Cardiac muscle cell (in vitro differentiated cells and primary cell): ENCODE measurements at regions not wholly inside any gene's neighbourhood (a gene's known extent, or its start where the extent isn't known, plus 50 kb on each side); places are given as distances from the start of the nearest gene placed in this dataset.
A peak's percentile ranks its signal among the peaks of the same experiment; 100 is the strongest.

Experiments used
- DNase-seq, 2 donors: peaks; one replicate each; pipeline versions ENCODE4 v3.0.0 to v3.0.0-alpha.2; 2010 to 2017; ENCODE audit warnings: low read depth in 1 of 2, low spot score in 1 of 2
- H3K27ac ChIP-seq: fragments of 200-600 bp; sonication (generic); 2 replicates; pipeline ENCODE4 v1.5.1; 2016
- H3K27me3 ChIP-seq: fragments of 200-600 bp; sonication (generic); 2 replicates; pipeline ENCODE4 v1.6.0; 2016; ENCODE audit warnings: control low read depth
- H3K36me3 ChIP-seq: fragments of 200-600 bp; sonication (generic); 2 replicates; pipeline ENCODE4 v1.5.1; 2016; ENCODE audit warnings: control low read depth
- H3K4me1 ChIP-seq: fragments of 200-600 bp; sonication (generic); 2 replicates; pipeline ENCODE4 v1.8.1; 2017; ENCODE audit warnings: low read depth, mild to moderate bottlenecking, mixed run types
- H3K4me3 ChIP-seq: fragments of 200-600 bp; sonication (generic); 2 replicates; pipeline ENCODE4 v1.5.1; 2016; ENCODE audit warnings: mild to moderate bottlenecking
- H3K9me3 ChIP-seq: fragments of 200-600 bp; sonication (generic); 2 replicates; pipeline ENCODE4 v1.5.1; 2017; ENCODE audit warnings: low read depth, mild to moderate bottlenecking, control low read depth
- TF ChIP-seq, protein P1 (sequence below): IDR thresholded peaks from 2 replicates; pipeline ENCODE4 v1.5.1; 2012; ENCODE audit warnings: low read depth, mild to moderate bottlenecking, low read length

DNA sequence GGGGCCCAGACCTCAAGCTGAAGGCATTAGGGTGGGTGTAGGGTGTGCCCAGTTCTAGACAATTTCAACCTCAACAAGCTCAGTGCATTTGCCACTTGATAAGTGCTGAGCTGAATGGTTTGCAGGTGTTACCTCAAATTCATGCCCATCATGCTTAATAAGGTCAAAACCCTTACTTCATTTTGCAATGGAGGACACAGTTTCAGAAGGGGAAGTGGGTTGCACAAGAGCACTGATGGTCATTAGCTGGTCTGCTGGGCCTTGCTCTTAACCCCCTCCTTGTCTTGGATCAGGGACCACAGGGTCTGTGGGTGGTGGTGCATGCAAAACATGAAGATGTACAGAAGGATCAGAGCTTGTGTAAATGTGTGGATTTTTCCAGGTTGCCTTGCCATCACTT lies 71.0 kb upstream of the SIRPA start:
- H3K4me1 ChIP-seq = no peaks in the 10 kb centered on the region
- H3K27me3 ChIP-seq = no peaks in the 10 kb centered on the region
- TF ChIP-seq, protein P1, sequence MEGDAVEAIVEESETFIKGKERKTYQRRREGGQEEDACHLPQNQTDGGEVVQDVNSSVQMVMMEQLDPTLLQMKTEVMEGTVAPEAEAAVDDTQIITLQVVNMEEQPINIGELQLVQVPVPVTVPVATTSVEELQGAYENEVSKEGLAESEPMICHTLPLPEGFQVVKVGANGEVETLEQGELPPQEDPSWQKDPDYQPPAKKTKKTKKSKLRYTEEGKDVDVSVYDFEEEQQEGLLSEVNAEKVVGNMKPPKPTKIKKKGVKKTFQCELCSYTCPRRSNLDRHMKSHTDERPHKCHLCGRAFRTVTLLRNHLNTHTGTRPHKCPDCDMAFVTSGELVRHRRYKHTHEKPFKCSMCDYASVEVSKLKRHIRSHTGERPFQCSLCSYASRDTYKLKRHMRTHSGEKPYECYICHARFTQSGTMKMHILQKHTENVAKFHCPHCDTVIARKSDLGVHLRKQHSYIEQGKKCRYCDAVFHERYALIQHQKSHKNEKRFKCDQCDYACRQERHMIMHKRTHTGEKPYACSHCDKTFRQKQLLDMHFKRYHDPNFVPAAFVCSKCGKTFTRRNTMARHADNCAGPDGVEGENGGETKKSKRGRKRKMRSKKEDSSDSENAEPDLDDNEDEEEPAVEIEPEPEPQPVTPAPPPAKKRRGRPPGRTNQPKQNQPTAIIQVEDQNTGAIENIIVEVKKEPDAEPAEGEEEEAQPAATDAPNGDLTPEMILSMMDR = no peak
- H3K27ac ChIP-seq = no peak overlapping the region
- H3K9me3 ChIP-seq = no peaks in the 10 kb centered on the region
- H3K36me3 ChIP-seq = no peaks in the 10 kb centered on the region
- DNase-seq = no peak
- H3K4me3 ChIP-seq = no peak overlapping the region

DNA sequence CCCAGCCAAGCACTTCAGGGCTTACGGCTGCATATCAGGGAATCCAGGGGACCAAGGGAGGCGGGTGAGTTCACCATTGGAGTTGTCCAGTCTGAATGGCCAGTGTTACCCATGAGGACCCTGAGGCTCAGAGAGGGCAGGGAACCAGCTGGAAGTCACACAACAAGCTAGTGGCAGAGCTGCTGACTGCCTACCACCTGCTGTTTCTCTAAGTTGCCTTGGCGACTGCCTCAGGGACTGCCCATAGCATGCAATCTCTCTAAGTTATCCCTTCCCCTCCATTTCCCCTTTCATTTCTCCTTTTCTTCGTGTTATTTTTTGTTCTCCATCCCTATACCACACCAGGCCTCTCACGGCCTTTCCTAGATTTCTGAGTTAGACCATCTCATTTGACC lies 71.8 kb upstream of the SIRPA start:
- DNase-seq = no peak
- no peaks in the 10 kb centered on the region for H3K36me3 ChIP-seq
- no peak overlapping the region for H3K27ac ChIP-seq
- H3K27me3 ChIP-seq = no peaks in the 10 kb centered on the region
- H3K4me3 ChIP-seq = no peak overlapping the region
- H3K9me3 ChIP-seq = no peaks in the 10 kb centered on the region
- no peaks in the 10 kb centered on the region for H3K4me1 ChIP-seq
- TF ChIP-seq, protein P1 = no peak

GRCh38 chr20:1822564-1823449 lies 72.4 kb upstream of the SIRPA start:
- Histone ChIP-seq H3K27me3 (no peaks in the 10 kb centered on the region), H3K4me1 (no peaks in the 10 kb centered on the region)
- DNase-seq = peak in 1 of 2 donors; percentile 65

GRCh38 chr20:1820138-1821079 lies 74.8 kb upstream of the SIRPA start:
- TF ChIP-seq, protein P1 = no peak
- Histone ChIP-seq H3K36me3 (no peaks in the 10 kb centered on the region), H3K9me3 (no peaks in the 10 kb centered on the region), H3K4me1 (no peaks in the 10 kb centered on the region), H3K27me3 (no peaks in the 10 kb centered on the region), H3K4me3 (no peak overlapping the region), H3K27ac (no peak overlapping the region)
- peak in 1 of 2 donors; percentile 59 for DNase-seq

More at GRCh38 chr20:1822564-1823449, 72.4 kb upstream of the SIRPA start:
- Histone ChIP-seq H3K9me3 (no peaks in the 10 kb centered on the region), H3K4me3 (no peak overlapping the region), H3K27ac (no peak overlapping the region), H3K36me3 (no peaks in the 10 kb centered on the region)
- TF ChIP-seq, protein P1 = peak; percentile 24

DNA sequence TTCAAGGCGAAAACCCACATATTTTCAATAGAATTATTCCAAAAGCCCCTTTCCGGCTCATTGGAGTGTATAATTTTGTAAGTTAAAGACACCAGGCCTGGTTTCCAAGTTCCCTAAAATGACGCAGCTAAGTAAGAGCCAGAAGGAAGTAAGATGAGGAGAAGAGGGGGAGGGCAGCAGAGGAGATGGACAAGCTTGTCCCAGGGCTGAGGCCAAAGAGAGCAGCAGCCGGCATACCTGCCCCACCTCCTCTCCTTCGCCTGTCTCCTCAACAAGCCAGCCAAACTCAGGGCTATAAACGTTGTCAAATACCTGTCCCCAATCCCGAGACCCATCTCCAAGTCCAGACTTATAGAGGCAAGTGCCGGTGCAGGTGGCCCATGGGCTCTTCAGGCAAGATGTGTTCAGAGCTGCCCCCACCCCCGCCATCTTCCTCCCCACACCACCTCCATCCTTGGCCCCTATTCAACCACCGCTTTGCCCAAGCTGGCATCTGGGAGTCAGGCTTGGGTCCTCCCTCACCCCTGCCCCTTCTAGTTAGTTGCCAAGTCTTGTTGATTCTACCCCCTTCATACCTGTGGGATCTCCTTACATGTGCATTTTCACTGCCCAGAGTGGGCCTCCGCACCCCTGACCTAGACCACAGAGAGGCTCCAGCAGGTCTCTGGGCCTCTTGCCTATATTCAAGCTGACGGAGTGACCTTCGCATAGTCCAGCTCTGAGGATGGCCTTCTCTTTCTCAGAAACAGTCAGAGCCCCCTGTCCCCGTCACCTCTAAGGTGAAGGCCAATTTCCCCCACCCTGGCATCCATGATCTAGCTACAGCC lies 75.7 kb upstream of the SIRPA start:
- Histone ChIP-seq H3K27ac (no peak overlapping the region), H3K27me3 (no peaks in the 10 kb centered on the region), H3K36me3 (no peaks in the 10 kb centered on the region), H3K9me3 (no peaks in the 10 kb centered on the region), H3K4me3 (no peak overlapping the region), H3K4me1 (no peaks in the 10 kb centered on the region)
- TF ChIP-seq, protein P1 = no peak
- DNase-seq = no peak
